ENCODE measurements at regions not wholly inside any gene's neighbourhood (a gene's known extent, or its start where the extent isn't known, plus 50 kb on each side); places are given as distances from the start of the nearest gene placed in this dataset.

DNA sequence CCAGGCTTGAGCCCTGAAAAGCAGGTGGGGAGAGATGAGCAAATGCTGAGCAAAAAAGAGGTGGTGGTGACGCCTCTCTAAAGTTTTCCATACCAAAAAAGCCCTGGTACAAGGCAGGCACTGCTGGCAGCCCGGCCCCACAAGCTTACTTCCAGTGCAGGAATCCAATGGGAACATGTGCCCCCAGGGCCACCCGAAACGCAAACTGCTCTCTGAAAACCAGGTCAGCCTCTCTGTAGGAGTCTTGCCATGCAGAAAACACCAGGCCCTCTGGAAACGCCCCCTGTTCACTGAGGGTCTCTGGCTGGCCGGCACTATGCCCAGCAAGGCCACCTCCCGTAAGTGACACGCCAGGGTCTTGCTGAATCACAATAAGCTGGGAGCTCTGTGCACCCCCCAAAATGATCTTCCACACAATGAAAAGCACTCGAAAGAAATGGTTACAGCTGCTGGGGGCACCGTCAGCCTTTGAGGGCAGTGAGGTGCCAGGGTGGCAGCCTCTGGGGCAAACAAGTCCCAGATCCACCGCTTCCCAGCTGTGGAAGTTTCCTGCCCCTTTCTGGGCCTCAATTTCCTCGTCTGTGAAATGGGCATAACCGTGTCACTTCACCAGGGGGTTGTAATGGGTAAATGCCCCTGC, 170.5 kb downstream of the TOMM20 start:
- Histone ChIP-seq H3K27me3 (no peaks in the 10 kb centered on the region), H3K36me3 (no peaks in the 10 kb centered on the region), H3K9me3 (no peaks in the 10 kb centered on the region), H3K27ac (no peak overlapping the region), H3K4me1 (peaks cover 70% of the 10 kb centered on the region), H3K4me3 (no peak overlapping the region)
- ATAC-seq (no peak), DNase-seq (no peak)
- no peak for TF ChIP-seq CTCF (IDR thresholded peaks at IDR 0.05)
- intact Hi-C loops (cut with DNase I): no loop called here

GRCh38 chr1:234957330-234958065, 171.1 kb downstream of the TOMM20 start:
- intact Hi-C loops (cut with DNase I): no loop called here
- H3K27me3 ChIP-seq: no peaks in the 10 kb centered on the region
- TF ChIP-seq CTCF (IDR thresholded peaks at IDR 0.05): no peak
- H3K4me3 ChIP-seq: no peak overlapping the region
- DNase-seq (no peak), ATAC-seq (no peak)
- no peaks in the 10 kb centered on the region for H3K36me3 ChIP-seq
- H3K4me1 ChIP-seq: peaks cover 64% of the 10 kb centered on the region
- H3K27ac ChIP-seq: no peak overlapping the region
- no peaks in the 10 kb centered on the region for H3K9me3 ChIP-seq

- Histone ChIP-seq H3K9me3 (no peaks in the 10 kb centered on the region), H3K4me3 (no peak overlapping the region), H3K27me3 (no peaks in the 10 kb centered on the region), H3K36me3 (no peaks in the 10 kb centered on the region), H3K27ac (no peak overlapping the region), H3K4me1 (peaks cover 58% of the 10 kb centered on the region)
- DNase-seq (no peak), ATAC-seq (no peak)
- no peak for TF ChIP-seq CTCF (IDR thresholded peaks at IDR 0.05)
- intact Hi-C loops (cut with DNase I): no loop called here
Measured at GRCh38 chr1:234956821-234957329, 171.8 kb downstream of the TOMM20 start.

DNA sequence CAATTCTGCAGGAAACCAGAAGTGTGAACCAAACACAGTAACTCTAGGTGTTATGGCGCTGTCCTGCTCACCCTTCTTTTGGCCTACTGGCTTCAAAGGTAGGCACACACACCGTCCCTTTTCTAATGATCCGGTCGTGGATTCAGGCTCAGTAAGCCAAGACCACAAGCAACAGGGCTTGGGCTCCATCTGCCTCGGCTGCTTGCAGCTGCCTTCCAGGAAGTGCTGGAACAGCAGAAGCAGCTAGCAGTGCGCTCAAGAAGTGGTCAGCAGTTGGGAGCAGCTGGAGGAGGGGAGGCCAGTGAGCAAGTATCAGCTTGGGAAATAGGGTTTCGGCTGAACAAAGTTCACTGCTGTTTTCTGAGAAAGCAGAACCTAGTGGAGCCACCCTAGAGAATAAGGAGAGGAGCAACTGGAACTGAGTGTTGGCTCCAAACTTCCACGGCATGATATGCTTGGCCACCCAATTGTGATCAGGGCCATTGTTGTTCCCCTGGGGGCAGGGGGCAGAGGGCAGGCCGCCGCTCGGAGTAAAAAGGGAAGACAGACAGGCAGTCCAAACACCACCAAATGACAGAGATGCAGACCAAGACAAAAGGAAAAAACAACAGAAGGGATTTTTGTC, 173.4 kb downstream of the TOMM20 start:
- peak; percentile 90 for ATAC-seq
- TF ChIP-seq CTCF (IDR thresholded peaks at IDR 0.05): no peak
- Histone ChIP-seq H3K36me3 (no peaks in the 10 kb centered on the region), H3K27me3 (no peaks in the 10 kb centered on the region), H3K4me1 (peaks cover 42% of the 10 kb centered on the region), H3K27ac (peak overlapping the region; percentile 70), H3K9me3 (no peaks in the 10 kb centered on the region), H3K4me3 (no peak overlapping the region)
- DNase-seq: peak; percentile 80
- intact Hi-C loops (cut with DNase I): no loop called here

DNA sequence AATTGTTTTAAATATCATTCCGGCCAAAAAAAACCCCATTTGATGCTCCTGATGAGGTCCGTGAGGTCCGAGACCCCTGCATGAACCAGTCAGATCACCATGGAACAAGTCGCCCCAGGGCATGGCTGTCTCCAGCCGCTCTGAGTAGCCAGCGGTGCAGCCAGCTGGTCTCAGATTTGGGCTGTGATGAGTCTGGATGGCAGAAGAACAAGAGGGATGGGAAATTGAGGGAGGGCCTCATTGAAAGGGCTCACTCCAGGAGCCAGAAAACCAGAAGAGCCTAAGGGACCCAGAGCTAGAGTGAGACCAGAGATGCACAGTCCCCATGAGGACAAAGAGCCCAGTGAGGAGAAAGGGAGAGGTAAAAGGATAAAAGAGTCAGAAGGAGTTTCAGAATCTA, 174.0 kb downstream of the TOMM20 start:
- no peak overlapping the region for H3K4me3 ChIP-seq
- TF ChIP-seq CTCF (IDR thresholded peaks at IDR 0.05): no peak
- H3K27me3 ChIP-seq: no peaks in the 10 kb centered on the region
- intact Hi-C loops (cut with DNase I): no loop called here
- peaks cover 36% of the 10 kb centered on the region for H3K4me1 ChIP-seq
- ATAC-seq (no peak), DNase-seq (no peak)
- peak overlapping the region; percentile 70 for H3K27ac ChIP-seq
- no peaks in the 10 kb centered on the region for H3K9me3 ChIP-seq
- no peaks in the 10 kb centered on the region for H3K36me3 ChIP-seq
